ENCODE measurements at regions not wholly inside any gene's neighbourhood (a gene's known extent, or its start where the extent isn't known, plus 50 kb on each side); places are given as distances from the start of the nearest gene placed in this dataset.

GRCh38 chr4:128608006-128608405 lies 201.5 kb upstream of the JADE1 start:
- TF ChIP-seq CTCF (IDR thresholded peaks at IDR 0.05): no peak
- TF ChIP-seq EP300 (IDR thresholded peaks at IDR 0.05): no peak
